Gastroesophageal sphincter (tissue), 4 donors: ENCODE measurements at regions not wholly inside any gene's neighbourhood (a gene's known extent, or its start where the extent isn't known, plus 50 kb on each side); places are given as distances from the start of the nearest gene placed in this dataset.

ENCODE experiments used
- ATAC-seq: fragments of 150-250 bp; one replicate; pipeline ENCODE4 v1.9.1; 2016; ENCODE audit warnings: mild to moderate bottlenecking, moderate library complexity
- H3K27ac ChIP-seq, 4 donors: fragments of 200-600 bp; sonication (generic) in 3 of 4; 1 replicate in 3 of 4; 2 replicates in 1 of 4; pipeline ENCODE4 v1.5.1; 2016 to 2019
- H3K27me3 ChIP-seq: fragments of 200-600 bp; sonication (generic); one replicate; pipeline ENCODE4 v1.5.1; 2019
- H3K36me3 ChIP-seq, 2 donors: fragments of 200-600 bp; sonication (generic); one replicate each; pipeline ENCODE4 v1.5.1; 2019; ENCODE audit warnings: control low read depth in 1 of 2
- H3K4me1 ChIP-seq, 3 donors: fragments of 200-600 bp; sonication (generic); 1 replicate in 2 of 3; 2 replicates in 1 of 3; pipeline ENCODE4 v1.5.1; 2016 to 2019; ENCODE audit warnings: control low read depth in 2 of 3
- H3K4me3 ChIP-seq, 2 donors: fragments of 200-600 bp; sonication (generic); one replicate each; pipeline ENCODE4 v1.5.1; 2019; ENCODE audit warnings: mild to moderate bottlenecking in 1 of 2, moderate library complexity in 1 of 2
- H3K9me3 ChIP-seq, 3 donors: fragments of 200-600 bp; sonication (generic); one replicate each; pipeline ENCODE4 v1.5.1; 2017 to 2019; ENCODE audit warnings: control low read depth in 2 of 3
- CTCF ChIP-seq, 4 experiments: fragments of 200-600 bp in 2 of 4; fragments of 450-650 bp in 2 of 4; sonication (generic) in 1 of 4; IDR thresholded peaks; one replicate each; pipeline ENCODE4 v1.5.1; 2017 to 2019; ENCODE audit warnings: antibody characterized with exemption in 4 of 4, mild to moderate bottlenecking in 2 of 4, moderate library complexity in 2 of 4
- EP300 ChIP-seq: sonication (generic); formaldehyde crosslinking; IDR thresholded peaks from one replicate; pipeline ENCODE4 v1.6.1; 2017; ENCODE audit warnings: antibody characterized with exemption, mild to moderate bottlenecking
- POLR2A ChIP-seq, 2 donors: fragments of 450-650 bp; IDR thresholded peaks; one replicate each; pipeline ENCODE4 v1.6.1; 2017; ENCODE audit warnings: antibody characterized with exemption in 2 of 2, mild to moderate bottlenecking in 2 of 2, moderate library complexity in 1 of 2
- POLR2AphosphoS5 ChIP-seq: sonication (generic); formaldehyde crosslinking; IDR thresholded peaks from one replicate; pipeline ENCODE4 v1.6.1; 2017; ENCODE audit warnings: antibody characterized with exemption
- WGBS, 2 donors: methylation state at CpG; one replicate each; pipeline ENCODE4 v1.1.5; 2018; ENCODE audit warnings: low coverage in 1 of 2; 5-methylcytosine and 5-hydroxymethylcytosine counted together

GRCh38 chr14:38128640-38129039 lies 79.1 kb upstream of the SSTR1 start:
- TF ChIP-seq EP300 (no peak), CTCF (IDR thresholded peaks at IDR 0.05) (no peak), POLR2AphosphoS5 (no peak), POLR2A (IDR thresholded peaks at IDR 0.05) (no peak)
- no peak for ATAC-seq
- H3K36me3 ChIP-seq: no peaks in the 10 kb centered on the region
- H3K27ac ChIP-seq: no peak overlapping the region
- no peak overlapping the region for H3K4me3 ChIP-seq
- no peaks in the 10 kb centered on the region for H3K4me1 ChIP-seq
- no peaks in the 10 kb centered on the region for H3K27me3 ChIP-seq
- H3K9me3 ChIP-seq: no peaks in the 10 kb centered on the region

GRCh38 chr14:38129192-38129591 lies 78.5 kb upstream of the SSTR1 start:
- Histone ChIP-seq H3K4me3 (no peak overlapping the region), H3K27ac (no peak overlapping the region)
- WGBS, 2 donors: 65 to 86% methylated on average over 2 of the region's 2 CpGs

GRCh38 chr14:38129705-38130104 lies 78.0 kb upstream of the SSTR1 start:
- no peak overlapping the region for H3K27ac ChIP-seq
- H3K36me3 ChIP-seq: no peaks in the 10 kb centered on the region
- no peaks in the 10 kb centered on the region for H3K4me1 ChIP-seq
- H3K4me3 ChIP-seq: no peak overlapping the region
- 76% methylated on average over 5 of the region's 5 CpGs; no CpG with 5 or more reads in 1 of the 2 donors for WGBS, 2 donors
- no peaks in the 10 kb centered on the region for H3K9me3 ChIP-seq
- no peak for ATAC-seq
- H3K27me3 ChIP-seq: no peaks in the 10 kb centered on the region
- no peak for TF ChIP-seq CTCF (IDR thresholded peaks at IDR 0.05)
- TF ChIP-seq POLR2A (IDR thresholded peaks at IDR 0.05): no peak
- no peak for TF ChIP-seq POLR2AphosphoS5
- TF ChIP-seq EP300: no peak

More at GRCh38 chr14:38129192-38129591, 78.5 kb upstream of the SSTR1 start:
- Histone ChIP-seq H3K9me3 (no peaks in the 10 kb centered on the region), H3K36me3 (no peaks in the 10 kb centered on the region), H3K4me1 (no peaks in the 10 kb centered on the region), H3K27me3 (no peaks in the 10 kb centered on the region)
- ATAC-seq: no peak
- TF ChIP-seq EP300 (no peak), POLR2A (IDR thresholded peaks at IDR 0.05) (no peak), CTCF (IDR thresholded peaks at IDR 0.05) (no peak), POLR2AphosphoS5 (no peak)

- WGBS, 2 donors: 83 to 86% methylated on average over 9 to 10 of the region's 10 CpGs
- no peak overlapping the region for H3K4me3 ChIP-seq
These were observed 73.2 kb upstream of the SSTR1 start for GRCh38 chr14:38134416-38135030.

More at GRCh38 chr14:38134416-38135030, 73.2 kb upstream of the SSTR1 start:
- no peaks in the 10 kb centered on the region for H3K27me3 ChIP-seq
- no peaks in the 10 kb centered on the region for H3K4me1 ChIP-seq
- H3K27ac ChIP-seq: no peak overlapping the region
- H3K9me3 ChIP-seq: no peaks in the 10 kb centered on the region
- TF ChIP-seq POLR2AphosphoS5 (no peak), EP300 (no peak), CTCF (IDR thresholded peaks at IDR 0.05) (no peak), POLR2A (IDR thresholded peaks at IDR 0.05) (no peak)
- no peaks in the 10 kb centered on the region for H3K36me3 ChIP-seq
- ATAC-seq: no peak
